ENCODE measurements at regions not wholly inside any gene's neighbourhood (a gene's known extent, or its start where the extent isn't known, plus 50 kb on each side); places are given as distances from the start of the nearest gene placed in this dataset.
"Not testable (repeated sequence)": the region's sequence is repeated elsewhere in the genome, so short reads cannot be mapped to it uniquely, and the experiment has no call there.

DNA sequence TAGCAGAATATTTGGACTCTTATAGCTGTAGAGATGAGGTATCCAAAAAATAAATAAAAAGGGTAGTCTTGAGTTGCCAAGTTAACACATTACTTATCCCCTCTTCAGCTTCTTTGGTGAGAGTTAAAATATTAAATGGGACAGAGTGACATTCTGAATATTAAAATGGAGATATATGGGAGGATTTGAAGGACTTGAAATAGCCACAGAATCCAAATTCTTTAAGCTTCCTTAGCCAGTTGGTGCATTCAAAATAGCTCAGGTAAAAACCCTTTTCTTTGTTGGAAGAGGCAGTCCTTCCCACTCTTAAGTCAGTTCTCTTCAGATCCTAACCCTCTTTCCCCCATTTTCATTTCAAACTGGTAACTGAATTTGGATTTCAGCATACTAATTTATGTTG is 130.1 kb upstream of the KLF12 start:
- DNase-seq, result no peak

DNA sequence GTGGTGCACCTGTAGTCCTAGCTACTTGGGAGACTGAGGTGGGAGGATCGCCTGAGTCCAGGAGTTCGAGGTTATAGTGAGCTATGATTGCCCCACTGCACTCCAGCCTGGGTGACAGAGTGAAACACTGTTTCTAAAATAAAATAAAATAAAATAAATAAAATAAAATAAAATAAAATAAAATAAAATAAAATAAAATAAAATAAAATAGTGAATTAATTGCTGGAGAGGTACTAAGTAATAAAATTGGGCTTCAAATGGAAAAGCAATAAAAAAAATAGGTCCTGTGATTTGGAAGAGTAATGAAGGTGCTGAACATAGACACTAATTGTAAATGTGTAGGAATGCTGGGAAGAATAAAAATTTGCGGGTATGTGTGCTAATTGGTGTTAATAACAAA is 126.2 kb upstream of the KLF12 start:
- not testable (repeated sequence) for DNase-seq

DNA sequence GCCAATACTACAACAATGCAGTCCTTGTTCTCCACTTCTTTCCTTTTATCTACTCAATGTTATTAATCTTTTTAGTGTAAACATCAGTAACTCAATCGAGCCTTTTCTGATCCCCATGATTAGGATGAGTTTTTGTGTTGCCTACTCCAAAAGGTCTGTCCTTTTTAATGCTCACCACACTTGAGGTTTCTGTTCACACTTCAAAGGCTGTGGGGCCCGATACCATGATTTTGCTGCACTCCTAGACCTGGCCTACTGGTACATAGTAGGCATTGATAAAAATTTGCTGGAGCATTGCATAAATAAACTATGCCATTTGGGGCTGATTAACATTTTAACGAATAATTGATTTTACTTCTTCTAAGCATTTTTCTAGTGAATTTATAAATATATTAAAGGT is 125.4 kb upstream of the KLF12 start:
- DNase-seq, result no peak

DNA sequence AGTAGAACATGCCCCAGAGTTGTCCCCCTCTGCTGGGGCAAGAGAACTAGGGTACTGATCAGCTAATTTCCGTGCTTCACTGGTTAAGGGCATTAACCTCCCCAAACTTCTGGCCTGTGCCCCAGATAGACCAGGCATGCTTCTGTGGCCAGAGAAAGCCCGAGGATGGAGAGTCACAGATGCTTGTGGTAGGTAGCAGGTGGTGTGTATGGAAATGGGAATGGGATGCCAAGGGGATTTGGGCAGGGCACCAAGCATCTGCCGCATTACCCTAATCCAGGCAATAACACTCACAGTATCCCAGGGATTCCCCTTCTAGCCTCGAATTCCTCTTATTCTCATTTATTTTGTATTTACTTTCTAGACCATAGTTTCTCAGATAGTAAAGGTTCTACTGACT is 124.8 kb upstream of the KLF12 start:
- no peak for DNase-seq

DNA sequence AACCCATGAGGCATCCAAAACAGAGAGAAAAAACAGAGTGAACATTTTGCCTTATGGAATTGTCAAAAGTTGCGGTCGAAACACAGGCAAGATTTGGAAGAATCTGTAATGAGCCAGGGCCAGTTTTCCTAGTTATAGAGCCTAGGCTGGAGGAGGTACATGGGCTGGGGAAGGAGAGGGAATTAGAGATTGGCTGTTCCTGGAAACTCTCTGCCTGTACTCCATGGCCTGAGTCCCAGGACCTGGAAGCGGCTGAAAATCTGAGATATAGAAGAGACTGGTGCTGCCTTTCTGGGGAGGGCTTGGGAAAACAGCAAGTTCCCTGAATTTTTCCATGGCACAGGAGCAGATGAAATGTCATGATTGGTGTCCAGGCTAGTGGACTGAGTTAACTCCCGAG is 122.8 kb upstream of the KLF12 start:
- no peak for DNase-seq

DNA sequence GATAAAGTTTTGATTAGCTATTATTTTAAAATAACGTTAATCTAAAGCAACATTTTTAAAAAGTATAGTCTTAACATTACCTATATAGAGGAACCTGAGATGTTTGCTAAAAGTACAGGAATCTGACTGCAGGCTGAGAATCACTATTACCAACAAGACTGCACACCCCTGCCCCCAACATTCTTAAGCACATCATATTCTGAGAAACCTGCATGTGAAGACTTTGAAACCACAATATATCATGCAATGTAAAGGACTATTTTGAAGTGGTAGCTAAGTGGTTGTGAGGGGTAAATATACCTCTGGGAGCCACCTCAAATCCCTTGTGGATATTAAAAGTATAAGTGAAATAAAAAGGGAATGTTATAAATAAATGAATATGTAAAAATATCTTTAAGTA is 119.0 kb upstream of the KLF12 start:
- no peak for DNase-seq

DNA sequence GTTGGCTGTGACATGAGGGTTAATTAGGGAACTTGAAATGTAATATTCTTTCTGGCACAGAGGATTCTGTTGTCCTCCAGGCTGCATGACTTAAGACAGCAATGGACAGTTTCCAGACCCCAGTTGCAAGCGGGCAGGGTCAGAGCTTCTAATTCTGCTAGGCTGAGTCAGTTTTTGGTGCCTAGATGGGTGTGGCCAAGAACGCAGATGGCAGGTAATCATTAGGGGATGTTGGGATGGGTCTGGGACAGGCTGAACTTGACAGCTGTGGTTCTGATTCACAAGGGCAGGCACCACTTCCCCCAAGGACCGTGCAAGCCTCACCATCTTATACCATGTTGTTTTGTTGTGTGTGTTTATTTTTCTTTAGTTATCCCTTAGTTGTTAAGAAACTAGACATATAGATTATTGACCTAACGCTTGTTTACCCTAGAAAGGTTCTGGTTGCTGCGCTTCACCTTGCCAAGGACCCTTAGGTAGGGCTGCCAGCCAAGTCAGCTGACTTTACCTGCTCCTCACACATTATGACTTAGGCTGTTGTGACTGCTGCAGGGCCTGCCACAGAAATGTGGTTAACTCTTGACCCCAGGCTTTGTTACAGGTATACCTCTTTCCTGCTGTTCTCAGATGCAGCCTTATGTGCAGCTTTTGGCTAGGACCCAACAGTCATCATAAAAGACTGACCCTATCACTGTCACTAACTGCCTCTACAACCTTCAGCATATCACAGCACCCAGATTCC is 117.7 kb upstream of the KLF12 start:
- no peak for DNase-seq

DNA sequence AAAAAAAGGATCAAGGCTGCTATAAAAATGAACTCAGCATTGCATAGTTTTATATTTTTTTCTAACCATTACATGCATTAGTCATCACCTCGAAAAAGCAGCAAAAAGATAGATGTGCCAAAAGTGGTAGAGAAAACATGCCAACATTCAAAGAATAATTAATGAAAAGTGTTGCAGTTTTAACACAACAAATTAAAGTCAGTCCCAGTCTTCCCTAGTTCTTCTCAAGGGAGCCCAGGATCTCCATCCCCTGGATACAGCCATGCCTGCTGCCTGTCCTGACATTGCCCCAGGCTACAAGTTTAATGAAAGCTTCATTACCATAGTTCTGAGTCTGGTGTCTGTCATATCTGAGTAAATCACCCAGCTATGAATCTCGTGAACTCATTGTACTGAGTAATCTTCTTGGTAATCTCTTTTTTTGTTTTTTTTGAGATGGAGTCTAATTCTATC is 116.6 kb upstream of the KLF12 start:
- DNase-seq, result no peak

DNA sequence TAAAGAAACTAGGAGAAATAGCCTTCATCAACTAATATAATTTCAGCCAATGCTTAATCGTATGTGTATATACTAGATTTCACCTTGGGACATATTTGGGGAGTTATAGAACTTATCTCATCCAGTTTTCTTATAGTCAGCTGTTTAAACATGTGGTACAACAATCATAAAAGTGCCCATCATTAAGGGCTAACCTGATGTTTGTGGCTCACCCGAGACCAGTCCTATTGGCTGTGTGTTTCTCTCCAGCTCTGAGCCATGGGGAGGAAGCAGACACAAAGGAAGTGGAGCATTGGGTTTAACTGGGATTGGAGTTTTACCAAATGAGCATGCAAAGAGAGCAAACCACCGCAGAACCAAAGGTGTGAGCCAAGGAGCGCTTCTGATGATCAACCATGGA is 114.3 kb upstream of the KLF12 start:
- DNase-seq, result no peak

DNA sequence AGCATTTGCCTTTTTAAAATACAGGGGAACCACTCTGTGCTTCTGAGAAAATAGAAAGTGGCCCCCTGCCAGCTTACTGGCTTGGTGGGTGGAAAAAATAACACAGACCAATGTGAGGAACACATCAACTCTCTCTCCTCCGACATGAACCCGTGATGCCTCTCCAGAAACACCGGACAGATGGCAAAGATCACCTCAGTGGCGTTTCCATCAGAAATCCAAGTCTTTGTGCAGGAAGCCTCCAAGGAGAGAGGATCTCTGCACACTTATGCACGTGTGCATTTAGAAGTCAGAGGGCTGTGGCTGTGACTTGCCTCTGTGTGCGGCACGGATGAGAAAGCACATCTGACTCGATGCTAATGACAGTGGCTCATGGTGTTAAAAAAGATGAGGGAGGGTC is 112.3 kb upstream of the KLF12 start:
- no peak for DNase-seq

DNA sequence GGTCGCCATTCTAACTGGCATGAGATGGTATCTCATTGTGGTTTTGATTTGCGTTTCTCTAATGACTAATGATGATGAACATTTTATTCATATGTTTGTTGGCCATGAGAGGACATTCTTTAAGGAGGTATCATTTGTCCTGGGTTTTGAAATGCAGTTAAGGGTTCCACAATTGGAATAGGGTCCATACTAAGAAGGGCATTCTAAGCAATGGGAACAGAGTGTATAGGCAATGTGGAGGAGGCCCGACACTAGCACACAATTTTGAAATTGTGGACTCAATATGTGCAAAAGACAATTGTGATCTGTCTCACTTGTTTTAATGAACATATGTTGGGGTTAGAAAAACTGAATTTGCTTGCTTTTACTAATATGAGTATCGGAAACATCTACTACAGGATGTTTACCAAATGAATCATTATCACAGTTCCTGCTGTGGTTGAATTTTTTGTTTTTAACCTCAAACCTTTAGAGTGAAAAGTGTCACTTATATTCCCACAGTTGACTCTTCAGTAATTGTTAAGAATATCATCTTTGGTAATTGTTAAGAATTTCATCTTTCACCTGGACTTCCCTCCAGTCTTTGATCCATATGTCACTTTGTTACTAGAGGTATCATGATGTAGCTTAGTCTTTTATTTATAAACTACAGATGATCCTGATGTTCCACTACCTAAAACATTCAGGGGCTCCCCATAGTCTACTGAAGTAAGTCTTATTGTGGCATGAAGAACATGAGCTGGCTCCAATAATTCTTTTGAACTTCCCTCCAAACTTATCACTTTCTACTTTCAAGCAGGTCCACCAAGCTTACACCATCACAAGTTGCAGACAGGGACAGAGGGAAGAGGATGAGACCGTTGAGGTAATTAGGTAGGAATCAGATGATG is 109.7 kb upstream of the KLF12 start:
- DNase-seq, result no peak

DNA sequence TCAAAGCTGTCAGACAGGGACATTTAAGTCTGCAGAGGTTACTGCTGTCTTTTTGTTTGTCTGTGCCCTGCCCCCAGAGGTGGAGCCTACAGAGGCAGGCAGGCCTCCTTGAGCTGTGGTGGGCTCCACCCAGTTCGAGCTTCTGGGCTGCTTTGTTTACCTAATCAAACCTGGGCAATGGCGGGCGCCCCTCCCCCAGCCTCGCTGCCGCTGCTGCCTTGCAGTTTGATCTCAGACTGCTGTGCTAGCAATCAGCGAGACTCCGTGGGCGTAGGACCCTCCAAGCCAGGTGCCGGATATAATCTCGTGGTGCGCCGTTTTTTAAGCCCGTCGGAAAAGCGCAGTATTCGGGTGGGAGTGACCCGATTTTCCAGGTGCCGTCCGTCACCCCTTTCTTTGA is 107.1 kb upstream of the KLF12 start:
- not testable (repeated sequence) for DNase-seq

DNA sequence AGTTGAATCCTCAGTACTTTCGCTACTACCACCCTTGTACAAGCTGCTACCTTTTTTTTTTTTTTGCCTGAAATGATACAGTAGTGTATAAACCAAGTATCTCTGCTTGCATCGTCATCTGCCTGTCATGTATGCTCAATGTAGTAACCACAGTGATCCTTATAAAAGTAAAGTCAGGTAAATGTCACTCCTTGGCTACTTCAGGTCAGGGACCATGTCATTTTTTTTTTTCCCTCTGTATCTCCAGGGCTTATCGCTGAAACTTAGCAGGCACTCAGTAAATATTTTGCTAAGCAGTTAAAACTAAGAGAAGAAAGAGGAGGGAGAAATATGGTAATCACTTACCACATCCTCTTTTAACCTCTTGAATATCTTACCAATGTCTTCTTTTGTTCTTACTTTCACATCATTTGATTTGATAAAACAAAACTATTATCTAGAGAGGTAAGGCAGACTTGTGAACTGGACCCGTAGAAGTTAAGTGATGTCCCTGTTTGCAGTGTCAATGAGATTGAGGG is 96.8 kb upstream of the KLF12 start:
- DNase-seq, result no peak

DNA sequence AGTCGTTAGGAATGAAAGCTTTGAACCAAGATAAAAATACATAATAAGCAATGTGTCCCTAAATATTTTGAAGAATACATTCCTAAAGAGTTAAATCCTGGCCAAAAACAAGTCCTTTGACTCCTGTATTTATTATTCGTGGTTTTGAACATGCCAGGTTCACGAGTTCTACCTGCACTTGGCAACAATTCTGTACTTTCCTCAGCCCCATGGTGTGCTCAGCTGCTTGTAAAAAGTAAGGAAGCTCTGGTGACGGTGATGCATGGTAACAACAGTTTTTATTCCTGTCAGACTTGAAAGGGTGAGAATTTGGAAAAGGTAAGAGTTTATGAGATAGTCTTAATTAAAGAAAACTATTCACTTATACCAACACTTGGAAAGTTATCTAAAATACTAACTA is 95.0 kb upstream of the KLF12 start:
- DNase-seq, result no peak

DNA sequence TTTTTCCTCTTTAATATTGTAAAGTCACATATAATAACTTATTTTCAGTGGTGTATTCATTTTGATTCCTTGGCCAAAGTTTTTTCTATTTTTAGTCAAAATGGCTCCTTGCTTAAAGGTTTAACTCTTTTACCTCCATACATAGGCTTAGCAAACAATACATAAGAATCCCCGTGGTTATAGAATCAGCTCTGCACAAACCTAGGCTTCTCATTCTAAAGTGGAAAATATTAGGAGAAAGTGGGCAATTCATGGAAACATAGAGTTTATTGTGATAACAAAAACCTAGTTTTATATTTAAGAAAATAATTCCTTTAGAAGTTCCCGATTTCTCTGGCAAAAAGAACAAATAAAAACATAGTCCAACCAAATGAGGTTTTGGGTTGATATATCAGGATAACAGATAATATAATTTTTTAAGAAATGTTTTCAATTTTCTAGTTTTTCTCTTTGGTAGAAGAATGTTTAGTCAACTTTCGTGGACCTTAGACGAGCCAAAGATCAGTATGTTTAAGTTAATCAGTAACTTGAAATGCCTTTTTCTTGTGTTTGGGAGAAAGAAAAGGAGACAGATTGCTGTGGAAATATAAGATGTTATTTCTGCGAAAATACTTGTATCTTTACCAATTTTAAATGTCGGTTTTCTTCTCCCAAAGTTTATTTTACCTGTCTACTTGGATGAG is 93.4 kb upstream of the KLF12 start:
- DNase-seq, result no peak

DNA sequence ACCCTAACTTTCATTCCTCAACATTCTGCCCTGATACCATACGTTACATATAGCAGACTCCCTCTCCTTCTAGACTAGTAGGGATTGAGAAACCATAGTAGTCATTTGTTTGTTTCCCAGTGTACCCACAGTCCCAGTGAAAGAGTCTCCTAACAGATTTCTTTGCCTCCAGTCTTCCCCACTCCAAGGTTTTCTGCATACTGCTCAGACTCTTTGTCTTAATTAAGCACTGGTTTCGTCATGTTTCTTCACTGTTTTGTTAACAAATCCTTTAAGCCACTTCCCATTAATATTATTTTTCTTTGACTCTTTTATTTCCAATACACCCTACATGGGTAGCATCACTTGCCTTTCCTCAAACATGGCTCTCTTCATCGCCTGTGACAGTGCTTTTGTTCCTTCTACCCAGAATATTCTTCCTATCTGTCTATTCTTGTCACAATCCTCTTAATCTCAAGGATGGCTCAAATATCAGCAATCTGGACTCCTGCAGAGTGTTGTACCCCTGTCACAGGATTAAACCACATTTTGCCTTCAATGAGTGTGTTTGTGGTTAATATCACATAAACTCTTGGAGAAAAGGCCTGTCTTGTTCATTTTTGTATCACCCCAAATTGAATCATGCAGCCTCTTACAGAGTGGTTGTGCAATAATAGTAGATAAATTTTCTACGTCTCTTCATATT is 92.7 kb upstream of the KLF12 start:
- DNase-seq, result no peak

DNA sequence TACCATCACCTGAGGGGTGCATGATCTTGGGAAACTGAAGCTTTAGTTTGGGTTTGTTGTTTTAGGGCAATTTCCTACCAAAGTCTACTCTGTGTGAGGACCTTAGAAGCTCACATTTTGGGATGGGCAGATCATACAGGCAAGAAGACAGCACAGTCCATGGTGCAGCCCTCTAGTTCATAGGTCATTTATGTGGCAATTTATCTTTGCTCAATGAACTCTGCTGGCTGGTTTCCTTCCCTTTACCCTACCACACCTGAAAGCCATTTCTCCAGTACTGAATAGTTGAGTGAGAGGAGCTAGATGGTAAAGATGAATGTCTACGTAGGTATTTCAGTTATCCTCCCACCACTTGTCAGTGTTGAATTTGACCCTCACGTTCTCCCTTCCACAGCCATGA is 87.5 kb upstream of the KLF12 start:
- no peak for DNase-seq

DNA sequence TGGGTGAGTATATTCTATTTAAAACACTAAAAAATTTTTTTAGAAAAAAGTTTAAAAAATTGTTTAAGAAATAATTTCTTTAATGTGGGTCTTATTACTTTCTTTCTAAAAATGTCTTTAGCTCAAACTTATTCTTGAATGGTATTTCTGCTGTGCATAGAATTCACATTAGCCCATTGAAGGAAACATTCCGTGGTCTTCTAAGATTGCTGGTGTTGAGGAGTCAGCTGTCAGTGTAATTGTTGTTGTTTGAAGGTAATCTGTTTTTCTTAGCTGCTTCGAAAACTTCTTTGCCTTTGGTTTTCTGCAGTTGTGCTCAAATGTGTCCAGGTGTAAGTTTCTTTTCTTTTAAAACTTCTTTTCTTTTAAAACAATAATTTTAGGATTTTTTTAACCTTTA is 85.4 kb upstream of the KLF12 start:
- DNase-seq, result no peak

DNA sequence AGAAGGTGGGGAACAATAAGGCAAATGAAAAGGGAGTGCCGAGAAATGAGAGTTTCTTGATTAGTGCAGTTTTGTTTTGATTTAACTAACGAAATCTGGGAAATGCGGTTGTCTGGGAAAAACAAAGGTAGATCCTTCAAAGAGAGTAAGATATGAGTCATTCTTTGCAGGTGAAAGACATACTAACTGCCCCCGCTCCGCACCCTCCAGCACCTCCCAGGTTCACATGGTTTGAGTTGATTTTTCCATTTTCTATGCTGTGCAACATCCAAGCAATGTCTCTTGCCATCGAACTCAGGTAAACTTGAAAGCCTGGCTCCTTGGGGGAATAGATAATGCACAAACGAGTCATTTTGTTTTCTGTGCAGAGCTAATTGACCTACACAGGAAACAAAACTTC is 84.1 kb upstream of the KLF12 start:
- DNase-seq, result no peak

DNA sequence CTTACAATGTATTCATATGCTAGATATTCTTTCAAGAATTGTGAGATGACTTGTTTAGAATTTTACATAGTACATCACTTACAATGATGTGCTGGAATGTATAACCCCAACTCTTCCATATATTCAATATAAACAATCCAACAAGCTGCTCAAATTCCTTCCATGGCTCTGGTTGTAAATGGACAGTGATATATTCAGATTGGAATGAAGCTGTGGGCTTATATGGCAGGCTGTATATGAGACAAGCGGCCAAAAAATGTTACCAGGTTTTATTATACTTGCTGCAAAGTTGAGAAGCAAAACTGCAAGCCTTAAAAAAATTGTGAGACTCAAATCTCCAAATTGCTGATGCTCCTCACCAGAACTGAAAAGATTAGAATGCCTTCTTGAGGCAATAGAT is 83.6 kb upstream of the KLF12 start:
- no peak for DNase-seq

DNA sequence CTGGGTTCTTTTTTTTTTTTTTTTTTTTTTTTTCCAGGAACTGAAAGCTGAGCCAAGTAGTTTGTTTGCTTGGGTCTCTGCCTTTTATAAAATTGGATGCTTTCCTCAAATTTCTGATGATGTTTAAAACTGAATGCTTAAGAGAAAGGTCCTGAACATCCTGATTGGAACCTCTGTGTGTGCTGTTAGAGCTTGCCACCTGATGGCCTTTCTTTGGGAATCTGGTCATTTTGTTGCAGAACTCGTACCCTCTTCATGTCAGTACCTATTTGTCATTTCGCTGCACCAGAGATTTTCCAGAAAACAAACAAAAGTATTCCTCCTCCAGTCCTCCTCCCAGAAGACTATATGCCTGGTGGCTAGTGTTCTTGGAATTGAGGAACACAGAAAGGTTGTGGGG is 81.2 kb upstream of the KLF12 start:
- DNase-seq, result no peak

DNA sequence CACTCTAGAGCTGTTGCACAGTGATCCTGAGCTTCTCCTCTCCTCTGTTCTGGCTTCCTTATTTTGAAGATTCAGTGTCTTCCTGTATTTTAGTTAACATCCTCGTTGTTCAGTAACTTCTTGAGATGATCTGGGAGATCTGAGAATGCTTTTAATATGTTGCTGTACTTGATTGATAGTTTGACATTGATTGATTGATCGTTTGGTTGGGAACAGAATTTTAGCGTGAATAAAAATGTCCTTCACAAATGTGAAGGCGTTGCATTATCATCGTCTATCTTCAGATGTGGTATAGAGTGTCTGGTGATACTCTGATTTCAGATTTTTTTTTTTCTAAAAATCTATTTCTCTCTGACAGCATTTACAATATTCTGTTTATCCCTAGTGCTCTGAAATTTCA is 80.1 kb upstream of the KLF12 start:
- no peak for DNase-seq

Measured in NCI-H1048 (cell line).